ENCODE measurements at regions not wholly inside any gene's neighbourhood (a gene's known extent, or its start where the extent isn't known, plus 50 kb on each side); places are given as distances from the start of the nearest gene placed in this dataset.

DNA sequence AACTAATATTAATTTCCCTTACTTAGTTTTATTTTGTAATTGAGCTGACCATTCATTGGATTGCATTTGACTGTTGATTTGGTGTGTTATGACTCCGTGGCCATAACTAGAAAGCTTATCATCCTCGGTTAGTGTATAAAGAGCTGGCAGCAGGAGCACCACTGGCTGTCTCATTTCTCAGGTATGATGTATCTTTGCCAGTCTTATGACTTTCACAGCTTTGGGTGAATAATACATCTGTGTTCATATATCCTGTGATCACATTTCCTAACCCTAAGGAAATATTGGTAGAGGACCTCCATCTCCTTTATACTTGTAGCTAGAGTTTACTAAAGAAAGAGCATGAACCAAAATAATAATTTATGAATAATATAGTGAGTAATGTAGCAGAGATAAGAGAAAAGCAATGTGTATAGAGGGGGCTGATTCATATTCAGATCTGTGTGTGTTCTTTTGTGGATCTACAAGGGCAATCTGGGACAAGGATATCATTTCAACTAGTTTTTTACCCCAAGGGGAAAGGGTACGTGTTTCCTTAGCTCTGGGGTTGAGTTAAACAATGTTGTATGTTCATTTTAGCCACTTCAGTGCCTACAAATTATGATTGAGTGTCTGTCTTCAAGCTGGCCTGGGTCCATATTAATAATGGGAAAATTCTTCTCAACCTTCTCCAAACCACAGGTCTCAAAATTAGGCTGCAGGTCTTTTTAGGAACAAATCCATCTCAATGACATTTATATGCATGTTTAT lies 901.7 kb downstream of the NTRK3 start:
- no peak for DNase-seq (ENCODE audit: low spot score)

DNA sequence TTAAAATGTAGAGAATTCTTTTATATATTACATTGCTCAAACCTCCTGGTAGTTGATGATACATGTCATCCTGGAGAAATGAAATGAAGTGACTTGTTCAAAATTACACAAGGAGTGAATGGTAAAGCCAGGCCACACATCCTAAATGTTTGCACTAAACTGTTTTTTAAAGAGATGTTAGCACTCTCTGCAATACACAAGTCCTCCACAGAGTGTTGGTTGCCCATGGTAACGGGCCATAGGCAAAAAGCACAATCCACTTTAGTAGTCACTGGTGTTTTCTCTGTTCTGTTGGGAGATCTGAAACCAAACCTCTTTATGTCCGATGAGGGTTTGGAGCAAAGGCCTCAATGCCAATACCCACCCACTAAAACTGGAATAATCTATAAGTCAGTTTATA lies 907.4 kb downstream of the NTRK3 start:
- no peak for DNase-seq (ENCODE audit: low spot score)

DNA sequence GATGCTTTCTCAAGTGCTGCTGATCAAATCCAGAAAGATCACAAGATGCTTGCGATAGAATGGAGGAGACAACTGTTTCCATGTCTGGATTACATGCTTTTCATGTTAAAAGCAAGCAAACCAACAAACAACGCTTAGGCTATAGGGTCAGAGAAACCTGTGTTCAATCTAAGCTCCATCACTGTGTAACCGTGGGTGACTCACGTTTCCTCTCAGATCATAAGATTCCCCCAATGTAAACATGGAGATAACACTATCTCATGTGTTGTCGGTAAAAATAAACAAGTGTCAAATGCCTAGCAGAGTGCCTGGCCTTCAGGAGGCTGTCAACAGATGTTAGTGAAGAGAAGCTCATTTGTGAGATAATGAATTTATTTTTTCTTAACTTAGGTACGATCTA lies 907.8 kb downstream of the NTRK3 start:
- DNase-seq (ENCODE audit: low spot score) = no peak

DNA sequence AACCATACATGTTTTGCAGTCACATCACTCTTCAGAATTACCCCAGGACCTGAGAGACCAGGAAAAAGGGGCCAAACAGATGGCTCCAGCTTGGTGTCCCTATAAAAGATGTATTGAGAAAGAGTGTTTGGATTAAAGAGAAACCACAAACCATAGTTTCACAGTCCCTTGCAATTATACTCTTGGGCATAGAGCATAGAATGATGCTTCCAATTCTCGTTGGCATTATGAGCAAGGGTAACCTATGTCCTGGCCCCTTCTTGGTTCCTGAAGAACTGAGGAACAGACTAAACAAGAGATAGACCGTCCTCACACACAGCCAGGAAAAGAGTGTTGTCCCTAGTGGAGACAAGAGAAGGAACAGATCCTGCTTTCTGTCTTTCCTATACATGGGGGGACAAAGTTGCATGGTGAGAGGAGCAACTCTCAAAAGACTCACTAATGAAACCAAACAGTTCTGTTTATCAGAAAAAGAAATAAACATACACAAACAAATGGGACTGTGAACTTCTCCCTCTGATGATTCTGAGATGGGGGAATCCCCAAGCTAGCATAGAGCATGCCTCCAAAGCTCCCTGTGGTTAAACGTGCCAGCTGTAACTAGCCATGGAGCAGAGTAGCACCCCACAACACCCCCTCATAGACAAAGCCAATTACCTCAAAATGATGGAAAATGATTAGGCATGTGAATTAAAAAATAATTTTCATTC lies 908.6 kb downstream of the NTRK3 start:
- no peak for DNase-seq (ENCODE audit: low spot score)

DNA sequence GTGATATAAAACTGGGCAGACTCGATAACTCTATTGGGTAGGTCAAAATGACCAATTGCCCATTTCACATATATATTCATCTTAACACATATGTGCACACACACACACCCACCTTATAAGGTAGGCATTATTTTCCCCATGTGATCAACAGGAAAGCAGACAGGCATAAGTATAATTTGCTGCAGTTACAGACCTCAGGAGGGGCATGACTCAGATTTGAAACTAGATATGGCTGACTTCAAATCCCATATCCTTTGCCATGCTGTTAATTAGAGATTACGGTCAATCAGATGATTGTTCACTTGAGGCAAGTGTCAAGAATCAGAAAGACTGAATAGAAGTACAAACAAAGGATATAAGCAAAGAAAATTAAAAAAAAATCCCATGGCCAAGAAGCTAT lies 910.6 kb downstream of the NTRK3 start:
- no peak for DNase-seq (ENCODE audit: low spot score)

DNA sequence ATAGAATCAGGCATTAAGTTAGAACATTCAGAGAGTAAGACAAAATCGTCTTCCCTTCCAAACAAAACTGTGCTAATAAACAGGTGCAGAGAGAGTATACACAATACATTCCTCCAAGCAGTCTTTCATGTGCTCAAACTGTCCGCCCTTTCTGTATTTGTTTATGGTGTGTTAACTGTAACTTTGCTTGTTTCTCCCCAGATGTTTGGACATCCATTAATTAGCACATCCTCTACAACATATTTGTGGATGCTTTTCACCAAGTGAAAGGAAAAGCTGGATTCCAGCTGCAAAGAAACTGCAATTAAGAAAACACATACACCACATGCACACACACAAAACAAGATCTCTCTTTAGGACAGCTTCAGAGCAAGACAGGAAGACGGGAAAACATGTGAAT lies 912.6 kb downstream of the NTRK3 start:
- no peak for DNase-seq (ENCODE audit: low spot score)

DNA sequence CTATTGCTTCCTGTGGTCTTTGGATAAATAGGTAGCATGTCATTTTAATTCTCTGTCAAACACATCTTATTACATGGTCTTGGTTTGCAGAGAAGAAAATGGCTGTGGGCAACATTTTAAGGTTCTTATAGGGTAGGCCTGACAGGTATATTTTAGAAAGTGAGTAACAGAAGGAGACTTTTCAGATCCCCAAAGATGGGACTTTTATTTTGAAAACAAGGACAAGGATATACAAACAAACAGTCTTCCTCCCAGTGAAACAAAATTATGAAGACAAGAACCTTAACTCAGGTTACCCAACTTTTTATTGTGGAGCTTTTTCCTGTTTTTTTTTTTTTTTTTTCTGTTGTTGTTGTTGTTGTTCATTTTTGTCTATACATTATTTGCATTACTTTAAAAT lies 916.2 kb downstream of the NTRK3 start:
- no peak for DNase-seq (ENCODE audit: low spot score)

DNA sequence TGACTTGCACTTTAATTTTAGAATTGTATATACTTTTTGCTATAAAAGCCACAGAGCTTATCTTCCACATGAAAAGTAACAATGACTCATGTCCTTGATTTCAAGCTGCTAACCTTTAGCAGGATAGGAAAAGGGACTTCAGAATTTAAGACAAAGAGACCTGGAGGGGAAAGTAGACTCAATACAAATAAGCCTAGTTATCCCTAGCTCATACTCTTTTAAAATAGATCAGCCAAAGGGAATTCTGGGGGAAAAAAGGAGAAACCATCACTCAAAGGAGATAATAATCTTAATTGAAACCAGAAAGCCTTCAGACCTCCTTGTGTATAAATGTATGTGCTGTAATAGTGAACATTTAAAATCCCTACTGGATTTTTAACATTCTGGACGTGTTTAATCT lies 930.3 kb downstream of the NTRK3 start:
- DNase-seq (ENCODE audit: low spot score) = no peak

DNA sequence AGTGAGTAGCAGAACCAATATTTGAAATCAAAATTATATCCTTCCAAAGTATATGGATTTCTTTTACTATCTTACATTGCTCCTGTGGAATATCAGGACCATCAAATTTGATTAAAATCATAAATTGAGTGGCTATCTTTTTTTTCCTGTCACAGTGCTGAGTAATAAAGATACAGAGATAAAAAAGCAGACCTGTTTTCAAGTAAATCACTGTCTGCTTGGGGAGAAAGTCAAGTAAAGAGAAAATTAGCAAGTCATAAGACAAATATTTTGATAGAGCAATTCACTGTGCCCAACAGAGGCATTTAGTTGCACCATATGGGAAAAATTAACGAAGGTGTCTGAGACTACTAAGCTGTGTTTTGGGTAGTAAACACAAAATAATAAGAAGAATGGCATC lies 933.7 kb downstream of the NTRK3 start:
- no peak for DNase-seq (ENCODE audit: low spot score)

DNA sequence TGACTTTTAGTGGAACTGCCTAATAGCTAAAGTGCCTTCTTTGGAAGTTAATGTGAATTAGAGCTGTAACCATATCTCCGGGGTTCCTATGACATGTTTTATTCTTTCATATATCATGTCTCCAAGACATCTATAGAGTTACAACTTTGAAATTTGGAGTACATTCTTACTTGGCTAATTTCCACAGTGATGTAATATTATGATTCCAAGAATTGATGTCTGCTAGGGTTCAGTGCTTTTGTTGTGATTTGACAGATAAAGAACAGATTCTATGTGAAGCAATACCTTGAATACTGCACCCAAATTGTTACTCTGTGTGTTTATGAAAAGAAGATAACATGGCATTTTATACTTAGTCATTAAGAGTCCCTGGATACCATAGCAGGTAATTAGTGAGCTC lies 934.3 kb downstream of the NTRK3 start:
- no peak for DNase-seq (ENCODE audit: low spot score)

DNA sequence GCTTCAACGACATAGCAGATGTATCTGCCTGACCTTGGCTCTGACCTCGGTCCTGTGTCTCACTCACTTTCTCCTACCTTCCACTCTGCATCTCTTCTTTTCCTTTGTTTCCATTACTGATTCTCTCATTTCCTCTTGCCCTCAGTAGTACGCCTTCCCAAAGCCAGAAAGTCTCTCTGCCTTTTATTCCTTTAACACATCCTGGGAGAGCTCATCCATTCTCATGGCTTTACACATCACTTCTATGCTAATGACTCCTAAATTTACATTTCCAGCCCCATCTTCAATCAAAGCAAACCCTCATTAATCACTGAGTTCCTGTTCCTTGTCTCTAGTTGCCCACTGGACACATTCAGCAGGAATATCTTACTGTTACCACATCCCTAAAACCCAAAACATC lies 938.6 kb downstream of the NTRK3 start:
- no peak for DNase-seq (ENCODE audit: low spot score)

DNA sequence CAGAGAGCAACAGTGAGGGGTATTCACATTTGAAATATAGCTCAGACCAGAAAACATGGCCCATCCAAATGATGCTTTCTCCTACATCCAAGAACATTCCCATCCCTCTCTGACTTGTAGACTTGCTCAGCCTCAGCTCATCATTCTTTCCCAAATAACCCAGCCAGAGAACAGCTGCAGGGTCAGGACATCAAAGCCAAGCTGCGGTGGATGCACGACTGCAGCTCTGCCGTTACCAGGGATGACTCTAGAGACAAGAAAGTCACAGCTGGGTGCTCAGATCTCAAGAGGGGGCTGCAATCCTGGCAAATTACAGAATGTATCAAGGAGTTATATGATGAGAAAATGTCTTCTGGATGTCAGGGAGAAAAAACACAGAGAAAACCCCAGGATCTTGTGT lies 944.3 kb downstream of the NTRK3 start:
- DNase-seq (ENCODE audit: low spot score) = no peak

DNA sequence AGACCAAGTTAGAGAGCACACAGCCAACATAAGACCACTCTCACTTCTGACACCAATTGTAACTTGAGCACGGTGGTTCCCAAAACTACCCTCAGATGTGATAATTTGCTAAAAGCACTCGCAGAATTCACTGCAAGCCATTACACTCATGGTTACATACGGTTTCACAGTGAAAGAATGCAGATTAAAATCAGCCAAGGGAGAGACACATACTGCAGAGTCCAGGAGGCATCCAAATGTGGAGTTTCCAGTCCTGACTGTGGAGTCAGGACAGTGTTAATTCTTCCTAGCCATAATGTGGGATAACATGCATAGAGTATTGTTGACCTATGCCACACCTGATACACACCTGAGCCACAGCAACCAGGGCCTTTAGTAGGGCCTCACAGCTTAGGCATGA lies 956.4 kb downstream of the NTRK3 start:
- DNase-seq (ENCODE audit: low spot score) = no peak

DNA sequence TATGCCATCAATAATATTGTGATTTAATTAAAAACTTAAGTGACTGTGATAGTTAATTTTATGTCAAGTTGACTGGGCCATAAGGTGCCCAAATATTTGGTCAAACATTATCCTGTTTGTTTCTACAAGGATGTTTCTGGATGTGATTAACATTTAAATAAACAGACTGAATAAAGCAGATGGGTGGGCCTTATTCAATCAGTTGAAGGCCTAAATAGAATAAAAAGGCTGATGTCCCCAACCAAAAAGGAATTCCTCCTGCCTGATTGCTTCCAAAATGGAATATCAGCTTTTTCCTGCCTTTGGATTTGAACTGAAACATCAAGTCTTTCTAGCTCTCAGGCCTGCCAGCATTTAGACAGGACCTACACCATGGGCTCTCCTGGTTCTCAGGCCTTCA lies 961.7 kb downstream of the NTRK3 start:
- DNase-seq (ENCODE audit: low spot score) = no peak

DNA sequence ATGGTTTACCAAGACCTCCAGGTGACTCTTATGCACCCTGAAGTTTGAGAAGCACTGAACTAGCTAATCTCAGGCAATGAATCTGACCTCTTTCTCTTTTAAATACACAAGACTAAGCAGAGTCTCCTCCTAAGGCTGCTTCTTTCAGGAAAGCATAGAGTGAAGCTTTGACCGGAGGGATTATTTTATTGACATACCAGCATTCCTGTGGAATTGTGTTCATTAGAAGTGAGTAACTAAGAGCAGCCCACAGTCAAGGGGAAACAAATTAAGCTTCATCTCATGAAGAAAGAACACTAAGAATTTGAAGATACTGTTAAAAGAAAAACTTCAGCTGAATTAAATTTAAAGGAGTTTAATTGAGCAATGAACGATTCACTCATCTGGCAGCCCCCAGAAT lies 963.5 kb downstream of the NTRK3 start:
- no peak for DNase-seq (ENCODE audit: low spot score)

DNA sequence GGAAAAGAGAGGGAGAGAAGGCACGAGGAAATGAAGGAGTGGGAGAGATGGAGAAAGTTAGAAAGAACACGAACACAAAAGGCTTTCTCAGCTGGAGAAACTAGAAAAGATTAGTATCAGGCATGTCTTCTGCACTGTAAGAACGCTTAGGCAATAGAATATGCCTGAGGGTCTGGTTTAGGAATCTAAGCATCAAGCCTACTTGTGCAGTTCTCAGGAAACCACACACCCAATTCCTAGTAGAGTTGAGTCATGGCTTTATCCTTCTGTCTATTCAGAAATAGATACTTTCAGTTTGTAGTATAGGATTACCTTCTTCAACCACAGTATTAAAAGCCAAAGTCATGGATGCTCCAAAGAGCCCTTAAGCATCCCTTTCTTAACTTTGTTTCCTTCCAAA lies 969.4 kb downstream of the NTRK3 start:
- DNase-seq (ENCODE audit: low spot score) = no peak

DNA sequence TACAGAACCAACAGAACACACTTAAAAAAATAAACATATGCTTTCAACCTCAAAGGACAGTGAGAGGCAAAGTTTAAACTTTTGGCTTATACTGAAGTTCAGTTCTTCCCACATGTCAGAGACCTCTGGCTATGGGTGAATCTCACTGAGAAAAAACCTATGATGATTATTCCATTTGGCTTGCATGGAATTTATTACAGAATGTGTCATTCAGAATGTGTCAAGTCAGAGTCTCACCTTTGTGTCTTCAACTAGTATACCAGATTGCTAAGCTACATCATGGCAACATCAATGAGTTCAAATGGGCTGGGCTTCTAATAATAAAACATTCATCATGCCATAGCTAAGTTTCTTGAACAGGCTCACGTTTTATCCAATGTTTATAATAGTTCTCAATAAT lies 987.0 kb downstream of the NTRK3 start:
- no peak for DNase-seq (ENCODE audit: low spot score)

DNA sequence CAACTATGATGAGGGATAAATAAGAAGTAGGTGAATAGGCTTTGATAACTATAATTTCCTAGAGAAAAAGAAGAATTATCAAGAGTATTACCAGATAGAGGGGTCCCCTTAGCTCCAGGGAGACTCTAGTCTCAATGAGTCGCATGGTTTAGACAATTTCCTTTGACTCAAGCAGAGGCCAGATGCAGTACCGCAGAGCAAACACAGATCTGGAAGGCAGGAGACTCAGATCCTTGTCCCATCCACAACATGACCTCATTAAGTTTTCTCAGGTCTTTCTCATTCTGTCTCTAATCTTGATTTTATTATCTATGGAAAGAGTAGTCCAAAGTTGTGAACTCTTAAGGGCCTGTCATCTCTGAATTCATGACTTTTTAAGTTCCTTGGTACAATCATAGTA lies 987.9 kb downstream of the NTRK3 start:
- DNase-seq (ENCODE audit: low spot score) = no peak

DNA sequence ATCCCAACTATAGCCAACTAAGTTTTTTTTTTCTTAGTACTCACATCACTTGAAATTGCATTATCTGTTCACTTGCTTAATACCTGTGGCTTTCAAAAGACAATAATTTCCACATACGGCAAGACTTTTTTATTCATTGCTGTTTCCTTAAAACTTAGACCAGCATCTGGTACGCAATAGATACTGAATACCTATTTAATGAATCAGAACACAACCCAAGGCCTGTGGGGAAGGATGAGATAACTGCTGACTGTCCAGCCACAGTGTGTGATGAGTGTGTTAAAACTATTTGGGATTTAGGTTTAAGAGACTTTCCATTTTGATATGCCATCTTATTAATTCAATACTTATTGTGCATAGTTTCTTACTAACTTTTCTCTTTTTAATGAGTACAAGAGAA lies 988.7 kb downstream of the NTRK3 start:
- DNase-seq (ENCODE audit: low spot score) = no peak

DNA sequence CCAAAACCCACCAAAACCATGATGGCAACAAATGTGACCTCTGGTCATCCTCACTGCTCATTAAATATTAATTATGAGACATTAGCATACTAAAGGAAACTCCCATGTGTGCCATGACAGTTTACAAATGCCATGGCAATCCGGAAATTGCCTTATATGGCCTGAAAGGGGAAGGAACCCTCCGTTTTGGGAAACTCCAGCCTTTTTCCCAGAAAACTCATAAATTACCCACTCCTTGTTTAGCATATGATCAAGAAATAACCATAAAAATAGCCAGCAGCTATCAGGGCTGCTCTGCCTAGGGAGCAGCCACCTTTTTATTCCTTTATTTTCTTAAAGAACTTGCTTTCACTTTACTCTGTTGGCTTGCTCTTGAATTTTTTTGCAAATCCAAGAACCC lies 992.7 kb downstream of the NTRK3 start:
- DNase-seq (ENCODE audit: low spot score) = no peak

DNA sequence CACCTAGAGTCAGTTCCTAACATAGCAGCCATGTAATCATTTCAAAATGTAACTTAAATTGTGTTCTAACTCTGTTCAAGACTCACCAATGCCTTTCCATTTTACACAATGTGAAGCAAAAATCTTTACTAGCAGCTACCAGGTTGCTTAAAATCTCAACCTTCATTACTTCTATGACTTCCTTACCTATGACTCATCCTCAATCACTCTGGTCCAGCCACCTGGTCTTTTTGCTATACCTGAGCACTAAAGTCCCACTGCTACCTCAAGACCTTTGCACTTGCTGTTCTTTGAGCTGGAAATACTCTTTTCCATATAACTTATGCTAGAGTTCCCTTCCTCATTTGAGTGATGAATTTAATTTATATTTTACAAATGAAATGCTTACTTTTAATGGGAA lies 993.2 kb downstream of the NTRK3 start:
- no peak for DNase-seq (ENCODE audit: low spot score)

DNA sequence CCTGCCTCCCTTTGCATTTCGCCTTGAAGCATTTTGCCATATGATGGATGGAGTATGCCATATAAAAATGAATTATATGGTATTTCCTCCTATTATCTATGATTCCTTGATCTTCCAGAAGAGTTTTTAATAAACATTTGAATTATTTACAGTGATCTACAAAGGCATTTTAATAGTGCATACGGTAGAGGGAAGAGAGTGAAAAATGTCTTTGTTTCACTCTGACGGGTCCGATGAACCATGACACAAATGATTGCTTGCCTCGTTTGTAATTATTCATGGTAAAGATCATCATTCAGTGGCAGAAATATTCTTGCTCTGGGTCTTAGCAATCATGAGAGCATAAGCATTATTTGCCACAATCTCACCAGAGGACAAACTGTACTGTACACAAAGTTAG lies 1010.9 kb downstream of the NTRK3 start:
- DNase-seq (ENCODE audit: low spot score) = no peak

DNA sequence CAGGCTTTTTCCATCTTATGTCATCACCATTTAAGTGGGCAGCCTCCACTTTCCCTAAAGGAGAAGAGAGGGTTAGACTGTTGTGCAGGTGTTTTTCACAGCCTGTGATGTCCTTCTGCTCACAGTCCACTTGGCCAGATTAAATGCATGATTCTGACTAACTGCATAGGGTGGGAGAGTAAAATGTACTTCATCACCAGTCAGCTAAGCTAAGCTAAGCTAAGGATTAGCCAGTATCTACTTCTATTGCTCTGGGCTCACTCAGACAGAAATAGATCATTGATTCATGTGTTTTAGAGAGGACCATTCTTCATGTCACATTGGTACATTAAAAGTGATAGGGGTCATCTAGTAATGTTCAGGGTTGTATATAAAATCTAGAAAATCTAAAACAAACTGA lies 1013.1 kb downstream of the NTRK3 start:
- no peak for DNase-seq (ENCODE audit: low spot score)

DNA sequence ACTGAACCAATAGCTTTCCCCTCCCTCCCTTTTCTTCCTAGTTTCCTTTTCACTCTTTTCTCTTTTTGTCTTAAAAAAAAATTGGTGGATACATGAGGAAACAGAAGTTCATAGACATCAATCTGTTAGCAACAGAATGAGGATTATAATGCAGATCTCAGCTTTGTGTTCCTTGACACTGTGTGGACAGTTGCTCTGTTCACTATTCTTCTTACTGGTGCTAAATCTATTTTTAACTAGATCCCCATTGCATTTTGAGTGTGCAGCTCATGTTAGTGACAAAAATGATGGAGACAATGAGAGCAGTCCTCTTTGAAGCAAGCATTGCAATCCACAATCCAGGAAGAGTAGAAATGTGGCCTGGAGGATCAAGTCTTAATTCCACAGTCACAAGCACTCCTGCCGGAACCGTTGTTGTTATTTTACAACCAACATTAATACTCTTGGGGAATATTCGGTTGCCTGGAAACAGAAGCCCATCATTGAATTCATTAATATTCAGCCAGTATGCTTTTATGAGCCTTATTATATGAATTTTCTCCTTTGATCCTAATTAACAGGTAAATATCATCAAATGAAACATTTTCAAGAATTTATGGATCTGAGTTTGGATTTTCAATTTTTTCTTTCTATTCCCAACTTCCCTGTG lies 1016.8 kb downstream of the NTRK3 start:
- no peak for DNase-seq (ENCODE audit: low spot score)
